K562 (cell line): ENCODE measurements at regions not wholly inside any gene's neighbourhood (a gene's known extent, or its start where the extent isn't known, plus 50 kb on each side); places are given as distances from the start of the nearest gene placed in this dataset.

ENCODE experiments used
- FOXK2 ChIP-seq, 2 experiments: fragments of 450-650 bp; IDR thresholded peaks in 1 of 2; conservative IDR thresholded peaks in 1 of 2; 2 replicates each; pipeline ENCODE4 v1.6.1; 2016; ENCODE audit warnings: low read depth in 2 of 2, mild to moderate bottlenecking in 1 of 2
- JUN ChIP-seq, 2 experiments: sonication (generic) in 1 of 2; formaldehyde crosslinking in 1 of 2; IDR thresholded peaks; 2 replicates each; pipeline versions ENCODE4 v1.6.1 to v1.8.0; 2012 to 2022; ENCODE audit warnings: borderline replicate concordance in 2 of 2, mild to moderate bottlenecking in 2 of 2, improper control_type of control experiment in 1 of 2, low read depth in 1 of 2, low read length in 1 of 2, missing genetic modification reagents in 1 of 2
- POLR2A ChIP-seq: fragments of 450-650 bp; conservative IDR thresholded peaks from 2 replicates; pipeline ENCODE4 v1.6.1; 2016
- ZFX ChIP-seq: sonication (generic); formaldehyde crosslinking; IDR thresholded peaks from 2 replicates; pipeline ENCODE4 v1.8.0; 2022; ENCODE audit warnings: mild to moderate bottlenecking, missing genetic modification reagents, moderate library complexity
- TF ChIP-seq, protein P1 (sequence below): fragments of 250-450 bp; sonication (Bioruptor Pico); IDR thresholded peaks from 2 replicates; pipeline ENCODE4 v1.4.0; 2020; ENCODE audit warnings: mild to moderate bottlenecking, moderate library complexity
- TF ChIP-seq, protein P2 (sequence below): fragments of 450-650 bp; formaldehyde crosslinking; IDR thresholded peaks from 2 replicates; pipeline ENCODE4 v1.4.0; 2022; ENCODE audit warnings: missing genetic modification characterization
- TF ChIP-seq, protein P3 (sequence below), 3 experiments: IDR thresholded peaks in 2 of 3; conservative IDR thresholded peaks in 1 of 3; 2 replicates each; pipeline ENCODE4 v1.5.1; 2011 to 2012; ENCODE audit warnings: low read length in 3 of 3, mild to moderate bottlenecking in 3 of 3, control low read depth in 2 of 3, improper control_type of control experiment in 1 of 3, inconsistent platforms in 1 of 3, low read depth in 1 of 3, mixed read lengths in 1 of 3, moderate library complexity in 1 of 3; ENCODE audit not compliant: insufficient read depth in 2 of 3
- TF ChIP-seq, protein P4 (sequence below): sonication (generic); formaldehyde crosslinking; IDR thresholded peaks from 2 replicates; pipeline ENCODE4 v1.5.0; 2020; ENCODE audit warnings: missing genetic modification reagents

DNA sequence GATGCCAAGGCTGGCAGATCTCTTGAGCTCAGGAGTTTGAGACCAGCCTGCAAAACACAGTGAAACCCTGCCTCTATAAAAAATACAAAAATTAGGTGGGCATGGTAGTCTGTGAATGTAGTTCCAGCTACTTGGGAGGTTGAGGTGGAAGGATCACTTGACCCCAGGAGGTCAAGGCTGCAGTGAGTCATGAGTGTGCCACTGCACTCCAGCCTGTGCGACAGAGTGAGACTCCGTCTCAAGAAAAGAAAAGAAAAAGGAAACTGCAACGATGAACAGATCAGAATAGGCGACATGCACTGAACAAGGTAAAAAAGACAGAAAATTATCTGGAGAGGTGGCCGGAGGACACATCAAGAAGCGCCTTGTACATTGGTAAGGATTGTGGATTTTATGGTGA is 273.7 kb upstream of the AMIGO2 start:
- TF ChIP-seq FOXK2 (conservative IDR thresholded peaks at IDR 0.05 in 1 of 2, IDR thresholded peaks at IDR 0.05 in 1 of 2; ENCODE audit: low read depth in 2 of 2) (no peak), POLR2A (no peak), JUN (IDR thresholded peaks at IDR 0.05; ENCODE audit: borderline replicate concordance, low read depth, low read length) (no peak; the same call in 1 of the 2 replicates), JUN (CRISPR knock-in tag; IDR thresholded peaks at IDR 0.05; ENCODE audit: borderline replicate concordance) (no peak), ZFX (CRISPR knock-in tag) (no peak)
- TF ChIP-seq, protein P1, sequence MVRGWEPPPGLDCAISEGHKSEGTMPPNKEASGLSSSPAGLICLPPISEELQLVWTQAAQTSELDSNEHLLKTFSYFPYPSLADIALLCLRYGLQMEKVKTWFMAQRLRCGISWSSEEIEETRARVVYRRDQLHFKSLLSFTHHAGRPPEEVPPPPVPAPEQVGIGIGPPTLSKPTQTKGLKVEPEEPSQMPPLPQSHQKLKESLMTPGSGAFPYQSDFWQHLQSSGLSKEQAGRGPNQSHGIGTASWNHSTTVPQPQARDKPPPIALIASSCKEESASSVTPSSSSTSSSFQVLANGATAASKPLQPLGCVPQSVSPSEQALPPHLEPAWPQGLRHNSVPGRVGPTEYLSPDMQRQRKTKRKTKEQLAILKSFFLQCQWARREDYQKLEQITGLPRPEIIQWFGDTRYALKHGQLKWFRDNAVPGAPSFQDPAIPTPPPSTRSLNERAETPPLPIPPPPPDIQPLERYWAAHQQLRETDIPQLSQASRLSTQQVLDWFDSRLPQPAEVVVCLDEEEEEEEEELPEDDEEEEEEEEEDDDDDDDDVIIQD (CRISPR knock-in tag): no peak
- TF ChIP-seq, protein P2, sequence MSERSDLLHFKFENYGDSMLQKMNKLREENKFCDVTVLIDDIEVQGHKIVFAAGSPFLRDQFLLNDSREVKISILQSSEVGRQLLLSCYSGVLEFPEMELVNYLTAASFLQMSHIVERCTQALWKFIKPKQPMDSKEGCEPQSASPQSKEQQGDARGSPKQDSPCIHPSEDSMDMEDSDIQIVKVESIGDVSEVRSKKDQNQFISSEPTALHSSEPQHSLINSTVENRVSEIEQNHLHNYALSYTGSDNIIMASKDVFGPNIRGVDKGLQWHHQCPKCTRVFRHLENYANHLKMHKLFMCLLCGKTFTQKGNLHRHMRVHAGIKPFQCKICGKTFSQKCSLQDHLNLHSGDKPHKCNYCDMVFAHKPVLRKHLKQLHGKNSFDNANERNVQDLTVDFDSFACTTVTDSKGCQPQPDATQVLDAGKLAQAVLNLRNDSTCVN: no peak
- TF ChIP-seq, protein P3, sequence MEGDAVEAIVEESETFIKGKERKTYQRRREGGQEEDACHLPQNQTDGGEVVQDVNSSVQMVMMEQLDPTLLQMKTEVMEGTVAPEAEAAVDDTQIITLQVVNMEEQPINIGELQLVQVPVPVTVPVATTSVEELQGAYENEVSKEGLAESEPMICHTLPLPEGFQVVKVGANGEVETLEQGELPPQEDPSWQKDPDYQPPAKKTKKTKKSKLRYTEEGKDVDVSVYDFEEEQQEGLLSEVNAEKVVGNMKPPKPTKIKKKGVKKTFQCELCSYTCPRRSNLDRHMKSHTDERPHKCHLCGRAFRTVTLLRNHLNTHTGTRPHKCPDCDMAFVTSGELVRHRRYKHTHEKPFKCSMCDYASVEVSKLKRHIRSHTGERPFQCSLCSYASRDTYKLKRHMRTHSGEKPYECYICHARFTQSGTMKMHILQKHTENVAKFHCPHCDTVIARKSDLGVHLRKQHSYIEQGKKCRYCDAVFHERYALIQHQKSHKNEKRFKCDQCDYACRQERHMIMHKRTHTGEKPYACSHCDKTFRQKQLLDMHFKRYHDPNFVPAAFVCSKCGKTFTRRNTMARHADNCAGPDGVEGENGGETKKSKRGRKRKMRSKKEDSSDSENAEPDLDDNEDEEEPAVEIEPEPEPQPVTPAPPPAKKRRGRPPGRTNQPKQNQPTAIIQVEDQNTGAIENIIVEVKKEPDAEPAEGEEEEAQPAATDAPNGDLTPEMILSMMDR (IDR thresholded peaks at IDR 0.05 in 2 of 3, conservative IDR thresholded peaks at IDR 0.05 in 1 of 3; ENCODE audit: insufficient read depth in 2 of 3, low read depth in 1 of 3, low read length in 3 of 3): no peak
- TF ChIP-seq, protein P4, sequence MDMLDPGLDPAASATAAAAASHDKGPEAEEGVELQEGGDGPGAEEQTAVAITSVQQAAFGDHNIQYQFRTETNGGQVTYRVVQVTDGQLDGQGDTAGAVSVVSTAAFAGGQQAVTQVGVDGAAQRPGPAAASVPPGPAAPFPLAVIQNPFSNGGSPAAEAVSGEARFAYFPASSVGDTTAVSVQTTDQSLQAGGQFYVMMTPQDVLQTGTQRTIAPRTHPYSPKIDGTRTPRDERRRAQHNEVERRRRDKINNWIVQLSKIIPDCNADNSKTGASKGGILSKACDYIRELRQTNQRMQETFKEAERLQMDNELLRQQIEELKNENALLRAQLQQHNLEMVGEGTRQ (CRISPR knock-in tag): no peak
